Activated CD4-positive, alpha-beta T cell treated with anti-CD3 and anti-CD28 coated beads, Interleukin-10, Interleukin-2, amounts not matched to agents 100 ng/mL and 50 ng/mL, durations not matched to agents 16 hours and 8 hours (primary cell): ENCODE measurements at regions not wholly inside any gene's neighbourhood (a gene's known extent, or its start where the extent isn't known, plus 50 kb on each side); places are given as distances from the start of the nearest gene placed in this dataset.

Source experiments
- DNase-seq: peaks from one replicate; pipeline ENCODE4 v3.0.0-alpha.2; 2020

DNA sequence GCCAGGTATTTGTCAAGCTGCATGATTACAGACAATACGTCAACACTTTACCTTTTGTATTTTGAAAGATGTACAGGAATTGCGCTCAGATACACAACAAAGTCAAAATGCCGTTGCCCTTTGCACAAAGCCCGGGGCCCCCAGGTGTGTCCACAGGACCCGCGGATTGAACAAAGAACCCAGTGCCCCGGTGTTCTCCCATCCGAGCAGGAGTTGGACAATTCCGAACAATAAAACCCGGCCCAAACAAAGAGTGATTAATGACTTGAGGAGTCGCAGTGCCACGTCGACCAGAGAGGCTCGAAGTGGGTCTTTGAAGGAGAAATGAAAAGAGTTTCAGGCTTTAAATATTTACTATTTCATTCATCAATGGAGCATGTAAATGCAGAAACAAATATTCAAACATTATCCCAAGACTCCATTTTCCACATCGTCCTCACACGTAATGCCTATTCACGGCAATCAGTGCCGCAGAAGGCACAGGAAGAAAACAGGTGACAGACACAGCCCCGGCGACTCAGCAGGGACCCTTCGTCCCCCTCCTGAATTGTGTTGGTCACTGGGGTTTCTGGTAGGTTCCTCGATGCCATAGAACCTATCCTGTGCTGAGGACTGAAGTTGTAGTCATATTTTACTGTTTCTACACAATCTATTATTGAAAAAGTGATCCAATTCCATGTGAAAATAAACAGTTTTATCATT is 70.9 kb upstream of the MGMT start:
- no peak for DNase-seq

DNA sequence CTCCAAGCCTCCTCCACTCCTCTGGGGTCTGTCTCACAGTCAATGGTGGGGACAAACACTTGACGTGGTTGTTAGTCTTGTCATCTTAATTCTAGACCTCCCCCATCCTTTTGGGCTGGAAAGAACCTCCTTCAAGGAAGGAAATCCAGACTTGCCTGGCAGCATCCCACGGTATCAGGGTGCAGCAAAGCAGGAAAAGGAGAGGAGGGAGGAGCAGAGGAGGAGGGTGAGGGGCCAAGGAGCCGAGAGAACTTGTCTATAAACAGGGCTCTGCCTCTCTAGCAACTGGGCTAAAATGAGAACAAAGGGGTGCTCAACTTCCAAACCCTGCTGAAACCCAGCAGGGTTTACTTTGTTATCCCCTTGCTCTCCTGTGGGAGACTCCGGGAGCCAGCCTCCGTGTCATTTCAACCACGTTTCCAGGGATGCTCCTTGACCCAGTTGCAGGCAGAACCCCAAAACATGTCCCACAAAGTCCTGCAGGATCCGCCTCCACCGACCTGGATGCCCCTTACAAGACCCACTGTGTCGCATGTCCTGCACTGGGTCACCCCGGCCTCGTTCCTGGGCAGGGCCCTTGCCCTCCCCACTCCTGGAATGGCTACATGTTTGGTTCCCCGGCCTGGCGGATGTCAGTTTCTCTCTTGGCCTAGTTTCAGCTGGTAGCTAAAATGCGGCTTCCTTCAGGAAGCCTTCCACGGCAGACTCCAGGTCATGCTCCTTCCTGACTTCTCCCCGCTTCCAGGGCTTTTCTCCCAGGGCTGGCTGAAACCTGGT is 69.7 kb upstream of the MGMT start:
- no peak for DNase-seq

DNA sequence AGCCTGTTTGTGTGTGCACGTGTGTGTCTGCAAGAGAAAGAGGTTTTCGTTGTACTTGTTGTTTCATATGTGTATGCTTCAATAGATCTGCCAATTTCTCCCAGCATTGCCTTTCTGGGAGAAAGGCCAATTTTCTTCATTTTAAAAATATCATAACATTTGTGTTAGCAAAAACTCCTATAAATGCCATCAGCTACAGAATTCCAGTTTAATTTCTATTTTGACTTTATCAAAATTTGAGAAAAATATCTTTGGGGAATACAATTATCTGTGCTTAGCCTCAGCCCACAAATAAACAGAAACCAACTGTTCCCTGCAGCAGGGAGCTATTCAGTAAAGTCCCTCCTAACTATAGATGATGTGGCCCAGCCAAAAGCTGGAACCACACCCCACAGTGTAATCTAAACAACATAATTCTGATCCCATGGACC is 68.3 kb upstream of the MGMT start:
- DNase-seq, result no peak

DNA sequence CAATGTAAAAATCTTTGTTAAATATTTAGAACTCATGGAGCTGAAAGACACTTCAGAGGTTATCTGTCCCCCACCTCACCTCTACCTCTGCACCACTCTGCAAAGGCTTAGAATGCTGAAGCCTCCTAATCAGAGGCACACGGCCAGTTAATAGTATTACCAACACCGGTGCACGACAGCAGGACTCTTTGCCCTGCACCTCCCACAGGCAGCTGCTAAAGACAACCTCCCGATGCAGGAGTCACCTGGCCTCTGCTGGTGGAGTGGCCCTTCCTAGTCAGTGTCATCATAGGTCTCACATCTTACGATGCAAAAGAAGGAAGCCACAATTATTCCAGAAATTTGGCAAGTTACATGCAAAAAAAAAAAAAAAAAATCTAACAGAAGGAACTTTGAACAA is 66.6 kb upstream of the MGMT start:
- DNase-seq, result no peak

DNA sequence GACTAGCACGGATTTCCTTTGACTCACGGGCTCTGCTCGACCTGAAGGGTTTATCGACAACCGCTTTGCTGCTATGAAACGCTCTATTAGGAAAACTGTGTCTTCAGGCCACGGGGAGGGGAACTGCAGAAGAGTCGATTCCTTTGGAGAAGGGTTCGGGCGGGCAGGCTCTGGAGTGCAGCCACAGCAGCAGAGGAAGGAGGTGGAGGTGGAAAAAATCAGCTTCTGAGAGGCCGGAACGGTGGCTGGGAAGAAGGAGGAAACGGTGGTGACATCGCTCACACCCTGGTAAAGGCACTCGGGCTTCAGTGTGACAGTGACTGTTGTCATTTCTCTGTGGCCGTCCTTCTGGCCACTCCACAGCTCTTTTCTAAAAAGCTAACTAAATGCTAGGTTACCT is 64.6 kb upstream of the MGMT start:
- DNase-seq, result no peak

DNA sequence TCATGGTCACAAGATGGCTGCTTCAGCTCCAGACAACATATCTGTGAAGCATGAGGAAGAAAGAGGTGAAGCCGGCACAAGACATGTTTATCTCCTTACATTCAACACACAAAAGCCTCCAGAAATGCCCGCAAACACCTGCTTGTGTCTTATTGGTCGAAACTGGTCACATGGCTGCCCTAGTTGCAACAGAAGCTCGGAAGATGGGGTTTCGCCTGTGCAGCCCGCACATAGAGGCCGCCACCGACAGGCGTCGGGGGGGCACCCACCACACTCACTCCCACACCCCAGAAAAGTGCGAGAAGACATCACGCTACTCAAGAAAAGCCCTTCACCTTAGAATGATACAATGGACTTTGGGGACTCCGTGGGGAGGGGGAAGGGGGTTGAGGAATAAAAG is 63.0 kb upstream of the MGMT start:
- no peak for DNase-seq

DNA sequence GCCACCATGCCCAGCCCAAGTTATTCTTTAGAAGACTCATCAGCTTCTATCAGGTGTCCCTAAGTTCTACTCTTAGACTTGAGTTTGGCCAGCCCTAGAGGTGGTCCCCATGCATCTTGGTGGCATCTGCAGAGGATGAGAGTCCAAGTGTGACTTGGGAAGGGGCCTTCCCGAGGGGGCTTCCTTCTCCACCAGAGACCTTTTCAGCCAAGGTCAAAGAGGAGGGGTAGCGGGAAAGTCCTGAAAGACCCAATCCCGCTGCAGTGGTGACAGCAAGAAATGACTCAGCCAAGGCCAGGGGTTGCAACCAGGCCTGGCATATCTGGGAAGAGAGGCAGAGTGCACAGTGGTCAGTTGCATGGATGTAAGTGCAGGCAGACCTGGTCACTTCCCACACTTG is 61.7 kb upstream of the MGMT start:
- DNase-seq, result no peak

DNA sequence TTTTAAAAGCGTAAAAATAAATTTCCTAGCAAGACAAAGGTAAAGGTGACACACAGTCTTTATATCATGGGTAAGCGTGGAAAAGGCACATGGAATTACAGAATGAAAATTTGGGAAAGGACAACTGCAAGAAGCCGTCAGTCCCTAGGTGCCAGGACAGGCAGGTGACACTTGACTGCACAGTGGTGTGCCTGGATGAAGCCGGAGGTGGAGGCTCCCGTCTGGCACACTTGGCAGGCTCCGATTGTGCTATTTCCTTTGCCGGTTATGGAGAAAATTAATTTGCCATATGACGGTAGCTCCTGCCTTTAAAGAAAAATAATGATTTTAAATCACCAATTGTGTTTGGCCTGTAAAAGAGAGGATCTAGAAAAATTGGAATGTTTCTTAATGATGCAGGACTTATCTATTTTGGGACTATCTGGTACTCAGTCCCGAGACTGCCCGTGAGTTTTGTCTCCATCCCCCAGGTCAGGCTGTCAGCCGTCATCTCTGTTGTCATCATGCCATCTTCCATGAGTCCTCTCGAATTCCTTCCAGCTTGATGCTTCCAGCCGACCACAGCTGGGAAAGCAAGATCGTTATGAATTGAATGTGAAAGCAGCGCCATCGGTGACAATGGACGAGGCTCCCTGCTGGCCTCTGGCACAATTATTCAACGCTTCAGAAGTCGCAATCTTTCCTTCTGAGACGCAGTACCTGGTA is 56.2 kb upstream of the MGMT start:
- no peak for DNase-seq

DNA sequence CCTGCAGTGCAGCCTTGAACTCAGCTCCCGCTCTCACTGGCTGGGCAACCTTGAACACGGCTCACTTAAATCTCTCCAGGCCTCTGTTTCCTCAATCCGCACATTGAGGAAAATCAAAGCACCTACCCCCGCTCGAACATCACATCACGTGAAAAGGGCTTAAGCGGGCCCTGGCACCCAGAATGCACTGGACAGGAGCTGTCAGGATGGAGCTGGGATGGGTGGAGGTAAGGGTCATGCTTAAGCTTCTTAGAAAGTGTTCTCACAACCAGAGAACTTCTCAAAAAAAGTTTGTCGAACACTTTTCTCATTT is 55.7 kb upstream of the MGMT start:
- no peak for DNase-seq

DNA sequence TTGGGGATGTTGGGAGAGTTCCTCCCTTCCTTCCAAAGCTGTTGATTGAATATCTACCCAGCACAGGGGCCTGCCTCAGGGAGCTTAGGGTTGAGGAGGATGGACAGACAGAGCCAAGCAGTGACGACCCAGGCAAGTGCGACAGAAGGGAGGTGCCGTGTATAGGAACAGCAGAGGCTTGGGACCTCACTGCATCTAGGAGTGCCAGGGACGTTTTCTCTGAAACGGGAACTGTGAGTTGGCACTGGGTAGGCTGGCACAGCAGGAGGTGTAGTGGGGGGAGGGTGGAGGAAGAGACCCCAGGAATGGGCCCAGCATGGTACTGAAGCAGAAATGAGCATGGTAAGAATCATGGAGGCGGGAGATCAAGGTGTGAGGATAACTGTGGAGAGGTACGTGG is 55.3 kb upstream of the MGMT start:
- no peak for DNase-seq

DNA sequence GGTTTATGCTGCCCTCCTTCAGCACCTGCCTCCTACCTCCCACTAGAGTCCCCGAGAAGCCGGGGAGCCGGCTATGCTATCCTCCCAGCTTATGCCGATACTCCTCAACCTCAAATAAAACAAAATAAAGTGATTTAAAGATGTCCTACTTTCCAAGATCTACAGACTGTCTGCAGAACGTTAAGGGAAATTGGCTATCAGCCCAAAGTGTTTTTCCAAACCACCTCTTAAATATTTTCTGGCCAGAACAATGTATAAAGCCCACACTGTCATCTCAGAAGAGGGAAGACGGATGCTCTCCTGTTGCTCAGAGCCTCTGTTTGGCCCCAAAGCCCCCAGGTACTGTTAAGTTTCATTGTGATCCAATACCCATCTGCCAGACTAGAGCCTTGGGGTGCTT is 54.0 kb upstream of the MGMT start:
- DNase-seq, result no peak

DNA sequence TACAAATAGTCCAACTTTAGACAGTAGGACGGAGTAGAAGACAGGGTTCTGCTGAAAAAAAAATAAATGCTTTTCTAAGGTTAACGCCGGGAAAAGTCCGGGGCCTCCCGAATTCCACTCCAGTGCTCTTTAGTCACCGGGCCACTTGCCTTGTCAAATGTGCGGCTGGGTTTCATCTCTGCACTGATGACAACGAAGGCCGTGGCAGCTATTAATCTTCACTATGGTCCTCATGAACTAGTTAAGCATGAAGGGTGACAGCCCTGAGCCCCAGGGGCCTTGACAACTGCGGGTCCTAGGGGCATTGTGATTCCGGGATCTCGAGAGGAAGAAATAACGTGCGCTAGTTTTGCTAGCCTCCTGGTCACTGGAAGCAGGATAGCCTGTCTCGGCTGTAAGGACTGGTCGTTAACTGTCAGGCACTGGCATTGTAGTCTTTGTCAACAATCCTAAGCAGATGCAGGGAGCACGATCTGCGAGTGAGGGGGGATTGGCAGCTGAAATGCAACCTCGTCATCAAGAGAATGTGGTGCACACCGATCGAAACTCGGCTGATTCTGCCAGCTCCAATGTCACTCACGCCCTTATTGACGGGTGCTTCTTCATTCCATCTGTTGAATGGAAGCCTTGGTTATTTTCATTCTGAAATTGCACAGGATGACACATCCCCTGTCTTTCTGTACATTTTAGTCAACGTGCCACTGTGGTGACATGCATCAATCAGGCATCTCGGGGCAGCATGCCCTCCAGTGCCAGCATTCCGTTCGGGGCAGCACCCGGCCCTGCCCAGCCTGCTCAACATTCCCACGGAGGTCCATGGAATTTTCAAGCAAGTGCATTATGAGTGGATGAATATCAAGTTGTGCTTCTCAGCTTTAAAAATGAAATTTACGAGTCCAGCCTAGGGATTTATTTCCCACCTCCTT is 51.6 kb upstream of the MGMT start:
- no peak for DNase-seq

DNA sequence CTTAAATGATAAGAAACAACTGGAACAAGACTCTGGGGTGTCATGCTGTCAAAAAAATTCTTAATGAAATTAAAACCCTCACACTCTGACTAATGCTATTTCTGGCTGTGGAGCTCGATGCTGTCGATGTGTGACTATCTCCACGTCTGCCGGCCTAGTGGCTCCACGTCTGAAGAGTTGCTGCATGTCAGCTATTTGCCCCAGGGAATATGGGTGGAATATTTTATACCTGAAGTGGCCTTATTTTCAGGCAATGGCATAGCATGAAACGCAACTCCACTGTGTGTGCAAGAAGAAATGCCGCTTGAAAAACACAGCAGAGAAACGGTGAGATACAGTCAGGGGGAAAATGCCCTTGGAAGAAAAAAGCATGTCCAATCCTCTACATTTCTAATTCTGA is 50.9 kb upstream of the MGMT start:
- DNase-seq, result no peak

DNA sequence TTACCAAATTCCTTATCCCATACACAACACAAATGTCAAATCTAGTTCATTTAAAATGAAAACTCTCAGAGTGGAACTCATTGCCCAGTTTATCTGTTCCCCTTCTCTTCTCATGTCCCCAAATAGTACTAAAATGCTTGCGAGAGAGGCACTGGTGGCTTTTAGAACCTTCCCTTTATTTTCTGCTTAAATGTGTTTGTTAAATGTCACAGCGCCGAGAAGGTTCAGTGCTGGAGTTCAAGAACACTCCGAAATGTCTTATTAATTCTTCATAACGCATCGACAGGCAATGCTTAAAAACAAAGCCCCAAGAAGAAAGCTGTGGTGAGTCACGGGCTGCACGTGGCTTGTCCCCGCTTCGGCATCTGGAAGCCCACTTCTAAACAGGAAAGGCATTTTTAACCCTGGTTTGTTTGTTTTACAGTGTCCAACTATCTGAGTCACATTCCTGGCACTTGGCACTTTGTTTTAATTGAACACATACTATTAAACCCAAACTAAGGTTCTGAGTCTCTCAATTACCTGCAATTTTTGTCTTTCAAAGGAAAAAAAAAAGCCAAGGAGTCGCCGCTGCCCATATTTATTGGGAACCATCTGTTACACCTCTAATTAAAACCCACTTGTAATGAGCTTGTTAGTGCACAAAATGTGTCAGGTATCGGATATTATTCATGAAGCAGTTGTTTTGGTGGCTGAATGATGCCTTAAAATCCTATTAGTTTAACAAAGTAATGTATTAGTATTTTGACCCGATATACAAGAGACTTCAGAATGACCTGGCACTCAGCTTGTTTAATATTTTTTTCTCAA is 49.9 kb upstream of the MGMT start:
- no peak for DNase-seq
